Retinal pigment epithelial cell (primary cell): ENCODE measurements at regions not wholly inside any gene's neighbourhood (a gene's known extent, or its start where the extent isn't known, plus 50 kb on each side); places are given as distances from the start of the nearest gene placed in this dataset.
A peak's percentile ranks its signal among the peaks of the same experiment; 100 is the strongest.

Experiments used
- DNase-seq: peaks from one replicate; pipeline ENCODE4 v3.0.0-alpha.2; 2010; ENCODE audit warnings: low read depth
- H3K4me3 ChIP-seq: 2 replicates; pipeline ENCODE4 v1.5.1; 2011; ENCODE audit warnings: mild to moderate bottlenecking, low read length, control low read depth, moderate library complexity
- CTCF ChIP-seq: conservative IDR thresholded peaks from 2 replicates; pipeline ENCODE4 v1.5.1; 2011; ENCODE audit warnings: low read depth, low read length, control low read depth, inconsistent platforms

- no peak for TF ChIP-seq CTCF
- no peak overlapping the region for H3K4me3 ChIP-seq
- no peak for DNase-seq
These were observed 88.0 kb upstream of the F3 start for GRCh38 chr1:94629259-94630181.

- no peak for DNase-seq
- H3K4me3 ChIP-seq: no peak overlapping the region
- no peak for TF ChIP-seq CTCF
These were observed 86.9 kb upstream of the F3 start for GRCh38 chr1:94628499-94628843.

GRCh38 chr1:94627771-94628498, 86.4 kb upstream of the F3 start:
- H3K4me3 ChIP-seq: no peak overlapping the region
- TF ChIP-seq CTCF: no peak
- DNase-seq: no peak

- DNase-seq: no peak
These were observed 82.6 kb upstream of the F3 start for GRCh38 chr1:94624203-94624602.

GRCh38 chr1:94623560-94624148, 82.1 kb upstream of the F3 start:
- no peak for TF ChIP-seq CTCF
- DNase-seq: peak; percentile 69

More at GRCh38 chr1:94624203-94624602, 82.6 kb upstream of the F3 start:
- H3K4me3 ChIP-seq: no peak overlapping the region
- no peak for TF ChIP-seq CTCF

GRCh38 chr1:94622757-94623156, 81.2 kb upstream of the F3 start:
- no peak overlapping the region for H3K4me3 ChIP-seq
- DNase-seq: peak; percentile 95
- no peak for TF ChIP-seq CTCF

More at GRCh38 chr1:94623560-94624148, 82.1 kb upstream of the F3 start:
- no peak overlapping the region for H3K4me3 ChIP-seq

- no peak for TF ChIP-seq CTCF
- H3K4me3 ChIP-seq: no peak overlapping the region
- no peak for DNase-seq
These were observed 80.2 kb upstream of the F3 start for GRCh38 chr1:94621802-94622201.
